Suprapubic skin (tissue), 3 donors: ENCODE measurements at regions not wholly inside any gene's neighbourhood (a gene's known extent, or its start where the extent isn't known, plus 50 kb on each side); places are given as distances from the start of the nearest gene placed in this dataset.

Source experiments
- CTCF ChIP-seq, 2 donors: fragments of 200-600 bp in 1 of 2; fragments of 450-650 bp in 1 of 2; sonication (generic) in 1 of 2; IDR thresholded peaks; one replicate each; pipeline ENCODE4 v1.5.1; 2016 to 2019; ENCODE audit warnings: antibody characterized with exemption in 2 of 2, mild to moderate bottlenecking in 1 of 2, moderate library complexity in 1 of 2
- EP300 ChIP-seq: sonication (generic); formaldehyde crosslinking; IDR thresholded peaks from one replicate; pipeline ENCODE4 v1.6.1; 2017; ENCODE audit warnings: antibody characterized with exemption
- POLR2A ChIP-seq, 2 donors: fragments of 450-650 bp; IDR thresholded peaks; one replicate each; pipeline ENCODE4 v1.6.1; 2017; ENCODE audit warnings: antibody characterized with exemption in 2 of 2, mild to moderate bottlenecking in 2 of 2, moderate library complexity in 2 of 2

- TF ChIP-seq CTCF (IDR thresholded peaks at IDR 0.05) (no peak), POLR2A (IDR thresholded peaks at IDR 0.05) (no peak), EP300 (no peak)
Measured at GRCh38 chr5:164727012-164727411, 1221.6 kb downstream of the MAT2B start.
